HepG2 (cell line): ENCODE measurements at regions not wholly inside any gene's neighbourhood (a gene's known extent, or its start where the extent isn't known, plus 50 kb on each side); places are given as distances from the start of the nearest gene placed in this dataset.

Experiments
- ELF3 ChIP-seq: IDR thresholded peaks from 2 replicates; pipeline ENCODE4 v1.6.1; 2016; ENCODE audit warnings: missing genetic modification reagents, missing compliant biosample characterization
- EP300 ChIP-seq, 3 experiments: sonication (generic) in 1 of 3; formaldehyde crosslinking in 1 of 3; IDR thresholded peaks; 2 replicates each; pipeline versions ENCODE4 v1.5.1 to v1.6.1; 2011 to 2020; ENCODE audit warnings: low read depth in 2 of 3, low read length in 2 of 3, borderline replicate concordance in 1 of 3, improper control_type of control experiment in 1 of 3, mild to moderate bottlenecking in 1 of 3, missing genetic modification reagents in 1 of 3, moderate library complexity in 1 of 3
- FOXP1 ChIP-seq, 2 experiments: fragments of 450-650 bp in 1 of 2; IDR thresholded peaks; 2 replicates each; pipeline ENCODE4 v1.6.1; 2017 to 2018; ENCODE audit warnings: antibody characterized with exemption in 1 of 2
- HDAC2 ChIP-seq: sonication (generic); formaldehyde crosslinking; IDR thresholded peaks from 2 replicates; pipeline ENCODE4 v1.4.0; 2020; ENCODE audit warnings: missing genetic modification reagents
- MTA1 ChIP-seq: sonication (generic); formaldehyde crosslinking; IDR thresholded peaks from 2 replicates; pipeline ENCODE4 v1.4.0; 2020; ENCODE audit warnings: missing genetic modification reagents, mild to moderate bottlenecking, borderline replicate concordance
- NFKB2 ChIP-seq: sonication (generic); formaldehyde crosslinking; IDR thresholded peaks from 2 replicates; pipeline ENCODE4 v1.4.0; 2020; ENCODE audit warnings: missing genetic modification reagents, borderline replicate concordance
- POLR2A ChIP-seq, 2 experiments: IDR thresholded peaks; 2 replicates each; pipeline ENCODE4 v1.6.1; 2011; ENCODE audit warnings: low read depth in 2 of 2, low read length in 2 of 2, mild to moderate bottlenecking in 1 of 2, moderate library complexity in 1 of 2; ENCODE audit not compliant: insufficient read depth in 1 of 2
- TF ChIP-seq, protein P1 (sequence below): sonication (generic); formaldehyde crosslinking; IDR thresholded peaks from 2 replicates; pipeline ENCODE4 v1.9.0; 2022; ENCODE audit warnings: low read depth, missing genetic modification reagents
- TF ChIP-seq, protein P2 (sequence below): sonication (generic); formaldehyde crosslinking; IDR thresholded peaks from 2 replicates; pipeline ENCODE4 v1.5.0; 2020; ENCODE audit warnings: mild to moderate bottlenecking, missing genetic modification reagents
- TF ChIP-seq, protein P3 (sequence below): sonication (generic); formaldehyde crosslinking; IDR thresholded peaks from 2 replicates; pipeline ENCODE4 v1.5.0; 2020; ENCODE audit warnings: missing genetic modification reagents
- TF ChIP-seq, protein P4 (sequence below): sonication (generic); formaldehyde crosslinking; IDR thresholded peaks from 2 replicates; pipeline ENCODE4 v1.8.1; 2023; ENCODE audit warnings: mild to moderate bottlenecking, missing genetic modification reagents

DNA sequence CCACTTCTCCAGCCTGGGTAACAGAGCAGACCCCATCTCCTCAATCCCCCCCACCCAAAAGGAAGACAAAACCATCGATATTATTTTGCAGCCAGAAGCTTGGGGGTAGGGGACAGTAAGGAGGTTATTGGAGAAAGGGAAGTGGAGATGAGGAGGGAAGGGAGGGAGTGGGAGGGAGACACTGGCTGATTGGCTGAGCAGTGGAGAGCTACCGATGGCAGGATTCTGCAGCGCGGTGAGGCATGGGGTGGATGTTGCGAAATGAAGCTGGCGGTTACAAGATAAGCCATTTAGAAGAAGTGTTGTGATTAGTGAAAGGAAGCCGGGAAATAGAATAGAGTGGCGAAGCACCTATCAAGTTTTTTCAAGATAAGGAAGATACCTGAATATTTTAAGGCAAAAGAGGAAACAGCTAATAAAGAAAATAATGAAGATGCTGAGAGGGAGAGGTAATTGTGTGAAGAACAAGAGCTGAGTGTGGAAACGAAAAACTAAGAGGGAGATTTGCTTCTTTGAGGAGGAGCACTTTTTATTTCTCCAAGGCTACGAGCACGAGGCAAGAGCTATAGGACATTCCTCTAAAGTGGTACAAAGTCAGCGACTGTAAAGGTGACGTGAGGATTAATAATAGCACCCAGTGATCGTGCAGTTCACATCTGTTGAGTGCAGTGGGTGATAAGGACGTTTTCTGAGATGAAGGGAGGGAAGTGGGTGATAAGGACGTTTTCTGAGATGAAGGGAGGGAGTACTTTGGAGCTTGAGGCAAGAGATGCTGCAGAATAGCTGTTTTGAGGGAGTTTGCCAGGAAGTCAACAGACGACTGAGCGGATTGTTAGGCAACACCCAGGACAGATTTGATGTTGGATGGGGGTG, 103.2 kb upstream of the KIF26B start:
- TF ChIP-seq NFKB2 (CRISPR knock-in tag): no peak
- TF ChIP-seq EP300 (IDR thresholded peaks at IDR 0.05; ENCODE audit: low read depth in 2 of 2, low read length in 2 of 2): no peak
- no peak for TF ChIP-seq EP300 (CRISPR knock-in tag; IDR thresholded peaks at IDR 0.05; ENCODE audit: borderline replicate concordance)
- no peak for TF ChIP-seq HDAC2
- TF ChIP-seq, protein P1, sequence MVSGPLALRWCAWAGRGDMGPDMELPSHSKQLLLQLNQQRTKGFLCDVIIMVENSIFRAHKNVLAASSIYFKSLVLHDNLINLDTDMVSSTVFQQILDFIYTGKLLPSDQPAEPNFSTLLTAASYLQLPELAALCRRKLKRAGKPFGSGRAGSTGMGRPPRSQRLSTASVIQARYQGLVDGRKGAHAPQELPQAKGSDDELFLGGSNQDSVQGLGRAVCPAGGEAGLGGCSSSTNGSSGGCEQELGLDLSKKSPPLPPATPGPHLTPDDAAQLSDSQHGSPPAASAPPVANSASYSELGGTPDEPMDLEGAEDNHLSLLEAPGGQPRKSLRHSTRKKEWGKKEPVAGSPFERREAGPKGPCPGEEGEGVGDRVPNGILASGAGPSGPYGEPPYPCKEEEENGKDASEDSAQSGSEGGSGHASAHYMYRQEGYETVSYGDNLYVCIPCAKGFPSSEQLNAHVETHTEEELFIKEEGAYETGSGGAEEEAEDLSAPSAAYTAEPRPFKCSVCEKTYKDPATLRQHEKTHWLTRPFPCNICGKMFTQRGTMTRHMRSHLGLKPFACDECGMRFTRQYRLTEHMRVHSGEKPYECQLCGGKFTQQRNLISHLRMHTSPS (CRISPR knock-in tag): no peak
- TF ChIP-seq, protein P2, sequence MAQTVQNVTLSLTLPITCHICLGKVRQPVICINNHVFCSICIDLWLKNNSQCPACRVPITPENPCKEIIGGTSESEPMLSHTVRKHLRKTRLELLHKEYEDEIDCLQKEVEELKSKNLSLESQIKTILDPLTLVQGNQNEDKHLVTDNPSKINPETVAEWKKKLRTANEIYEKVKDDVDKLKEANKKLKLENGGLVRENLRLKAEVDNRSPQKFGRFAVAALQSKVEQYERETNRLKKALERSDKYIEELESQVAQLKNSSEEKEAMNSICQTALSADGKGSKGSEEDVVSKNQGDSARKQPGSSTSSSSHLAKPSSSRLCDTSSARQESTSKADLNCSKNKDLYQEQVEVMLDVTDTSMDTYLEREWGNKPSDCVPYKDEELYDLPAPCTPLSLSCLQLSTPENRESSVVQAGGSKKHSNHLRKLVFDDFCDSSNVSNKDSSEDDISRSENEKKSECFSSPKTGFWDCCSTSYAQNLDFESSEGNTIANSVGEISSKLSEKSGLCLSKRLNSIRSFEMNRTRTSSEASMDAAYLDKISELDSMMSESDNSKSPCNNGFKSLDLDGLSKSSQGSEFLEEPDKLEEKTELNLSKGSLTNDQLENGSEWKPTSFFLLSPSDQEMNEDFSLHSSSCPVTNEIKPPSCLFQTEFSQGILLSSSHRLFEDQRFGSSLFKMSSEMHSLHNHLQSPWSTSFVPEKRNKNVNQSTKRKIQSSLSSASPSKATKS (CRISPR knock-in tag): no peak
- TF ChIP-seq, protein P3, sequence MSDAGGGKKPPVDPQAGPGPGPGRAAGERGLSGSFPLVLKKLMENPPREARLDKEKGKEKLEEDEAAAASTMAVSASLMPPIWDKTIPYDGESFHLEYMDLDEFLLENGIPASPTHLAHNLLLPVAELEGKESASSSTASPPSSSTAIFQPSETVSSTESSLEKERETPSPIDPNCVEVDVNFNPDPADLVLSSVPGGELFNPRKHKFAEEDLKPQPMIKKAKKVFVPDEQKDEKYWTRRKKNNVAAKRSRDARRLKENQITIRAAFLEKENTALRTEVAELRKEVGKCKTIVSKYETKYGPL (CRISPR knock-in tag): no peak
- no peak for TF ChIP-seq ELF3
- TF ChIP-seq FOXP1 (IDR thresholded peaks at IDR 0.05): no peak
- no peak for TF ChIP-seq FOXP1 (CRISPR knock-in tag; IDR thresholded peaks at IDR 0.05)
- TF ChIP-seq MTA1 (CRISPR knock-in tag): no peak
- TF ChIP-seq, protein P4, sequence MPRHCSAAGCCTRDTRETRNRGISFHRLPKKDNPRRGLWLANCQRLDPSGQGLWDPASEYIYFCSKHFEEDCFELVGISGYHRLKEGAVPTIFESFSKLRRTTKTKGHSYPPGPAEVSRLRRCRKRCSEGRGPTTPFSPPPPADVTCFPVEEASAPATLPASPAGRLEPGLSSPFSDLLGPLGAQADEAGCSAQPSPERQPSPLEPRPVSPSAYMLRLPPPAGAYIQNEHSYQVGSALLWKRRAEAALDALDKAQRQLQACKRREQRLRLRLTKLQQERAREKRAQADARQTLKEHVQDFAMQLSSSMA: no peak
- TF ChIP-seq POLR2A (IDR thresholded peaks at IDR 0.05; ENCODE audit: insufficient read depth in 1 of 2, low read depth in 2 of 2, low read length in 2 of 2): no peak
